ENCODE measurements at regions not wholly inside any gene's neighbourhood (a gene's known extent, or its start where the extent isn't known, plus 50 kb on each side); places are given as distances from the start of the nearest gene placed in this dataset.

DNA sequence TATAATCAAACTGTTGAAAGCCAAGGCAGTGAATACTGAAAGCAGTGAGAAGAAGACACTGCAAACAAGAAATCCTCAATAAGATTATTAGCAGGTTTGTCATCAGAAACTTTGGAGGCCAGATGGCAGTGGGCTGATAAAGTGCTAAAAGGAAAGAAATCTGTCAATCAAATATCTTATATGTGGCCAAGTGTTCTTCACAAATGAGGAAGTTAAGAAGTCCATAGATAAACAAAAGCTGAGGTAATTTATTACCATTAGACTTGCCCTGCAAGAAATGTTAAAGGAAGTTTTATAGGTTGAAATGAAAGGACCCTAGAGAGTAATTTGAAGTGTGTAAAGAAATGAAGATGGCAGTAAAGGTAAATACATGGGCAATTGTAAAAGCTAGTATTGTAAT, 586.6 kb downstream of the RAPGEF2 start:
- no peaks in the 10 kb centered on the region for H3K4me1 ChIP-seq
- no peak for ATAC-seq
- TF ChIP-seq, protein P1, sequence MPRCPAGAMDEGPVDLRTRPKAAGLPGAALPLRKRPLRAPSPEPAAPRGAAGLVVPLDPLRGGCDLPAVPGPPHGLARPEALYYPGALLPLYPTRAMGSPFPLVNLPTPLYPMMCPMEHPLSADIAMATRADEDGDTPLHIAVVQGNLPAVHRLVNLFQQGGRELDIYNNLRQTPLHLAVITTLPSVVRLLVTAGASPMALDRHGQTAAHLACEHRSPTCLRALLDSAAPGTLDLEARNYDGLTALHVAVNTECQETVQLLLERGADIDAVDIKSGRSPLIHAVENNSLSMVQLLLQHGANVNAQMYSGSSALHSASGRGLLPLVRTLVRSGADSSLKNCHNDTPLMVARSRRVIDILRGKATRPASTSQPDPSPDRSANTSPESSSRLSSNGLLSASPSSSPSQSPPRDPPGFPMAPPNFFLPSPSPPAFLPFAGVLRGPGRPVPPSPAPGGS (IDR thresholded peaks at IDR 0.05), result no peak
- TF ChIP-seq POLR2A (IDR thresholded peaks at IDR 0.05; ENCODE audit: low read length), result no peak
- TF ChIP-seq KDM1A (IDR thresholded peaks at IDR 0.05; ENCODE audit: low read depth), result no peak
- TF ChIP-seq HOXA7 (CRISPR knock-in tag; IDR thresholded peaks at IDR 0.05), result no peak
- no peak for TF ChIP-seq JUNB (IDR thresholded peaks at IDR 0.05)
- no peak for TF ChIP-seq CHD2 (IDR thresholded peaks at IDR 0.05; ENCODE audit: low read length, partially characterized antibody)
- TF ChIP-seq NPAS2 (CRISPR knock-in tag; IDR thresholded peaks at IDR 0.05; ENCODE audit: borderline replicate concordance), result no peak
- TF ChIP-seq HDAC2 (IDR thresholded peaks at IDR 0.05), result no peak
- TF ChIP-seq RFX5 (IDR thresholded peaks at IDR 0.05), result no peak
- no peak for TF ChIP-seq E2F6 (IDR thresholded peaks at IDR 0.05; ENCODE audit: borderline replicate concordance, low read depth)
- TF ChIP-seq MYC (IDR thresholded peaks at IDR 0.05; ENCODE audit: borderline replicate concordance, low read length), result no peak
- TF ChIP-seq EHMT2 (IDR thresholded peaks at IDR 0.05; ENCODE audit: low read depth), result no peak
- no peak for TF ChIP-seq RARB (CRISPR knock-in tag; IDR thresholded peaks at IDR 0.05)
- no peak overlapping the region for H3K27ac ChIP-seq
- DNase-seq (ENCODE audit: low read depth in 1 of 2, low spot score in 1 of 2), result no peak
- ChIA-PET POLR2A (no interaction called here), CTCF (no interaction called here)
- no peaks in the 10 kb centered on the region for H3K9me3 ChIP-seq
- H3K4me3 ChIP-seq, result no peak overlapping the region
- no peak overlapping the region for H3K4me2 ChIP-seq
- FAIRE-seq, result no peak

DNA sequence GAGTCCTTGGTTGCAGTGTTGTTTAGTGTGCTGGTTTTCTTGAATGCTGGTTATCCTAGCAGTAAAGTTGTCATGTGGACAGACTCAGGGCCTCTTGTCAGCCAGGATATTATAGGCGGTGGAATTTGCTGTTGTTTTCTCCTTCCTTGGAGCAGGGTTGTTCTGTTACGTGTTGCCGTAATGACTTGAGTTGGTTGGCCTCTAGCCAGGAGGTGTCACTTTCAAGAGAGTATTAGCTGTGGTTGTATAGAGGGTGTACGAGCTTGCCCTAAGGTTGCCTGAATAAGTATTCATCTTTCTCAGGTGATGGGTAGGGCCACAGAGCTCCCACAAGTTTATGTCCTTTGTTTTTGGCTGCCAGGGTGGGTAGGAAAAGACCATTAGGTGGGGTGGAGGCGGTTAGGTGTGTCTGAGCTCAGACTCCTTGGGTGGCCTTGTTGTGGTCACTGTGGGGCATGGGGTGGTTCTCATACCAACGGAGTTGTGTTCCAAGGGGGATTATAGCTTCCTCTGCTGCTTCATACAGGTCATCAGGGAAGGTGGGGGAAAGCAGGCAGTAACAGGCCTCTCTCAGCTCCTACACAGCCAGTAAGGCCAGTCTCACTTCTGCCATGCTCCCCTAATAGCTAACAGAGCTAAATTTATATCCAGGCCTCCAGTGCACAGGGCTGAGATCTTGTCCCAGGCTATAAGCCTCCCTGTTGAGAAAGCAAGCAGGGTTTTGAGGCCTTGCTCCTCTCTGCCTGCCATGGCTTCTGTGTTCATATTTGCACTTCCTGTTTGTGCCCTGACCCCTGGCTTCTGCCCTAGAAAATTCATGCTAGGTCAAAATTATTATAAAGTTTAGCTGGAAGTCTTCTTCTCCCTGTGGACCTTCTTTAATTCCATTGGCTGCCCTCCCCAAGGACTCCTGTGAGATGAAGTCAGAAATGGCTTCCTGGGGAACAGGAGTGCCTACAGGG, 594.7 kb downstream of the RAPGEF2 start:
- no peak overlapping the region for H3K4me2 ChIP-seq
- no peaks in the 10 kb centered on the region for H3K9me3 ChIP-seq
- no peaks in the 10 kb centered on the region for H3K4me1 ChIP-seq
- no peak overlapping the region for H3K27ac ChIP-seq
- no peak for DNase-seq (ENCODE audit: low read depth in 1 of 2, low spot score in 1 of 2)
- no peak for FAIRE-seq
- TF ChIP-seq CEBPB (IDR thresholded peaks at IDR 0.05), result no peak
- no peak for TF ChIP-seq EHMT2 (IDR thresholded peaks at IDR 0.05; ENCODE audit: low read depth)
- no peak for TF ChIP-seq PHF8 (IDR thresholded peaks at IDR 0.05; ENCODE audit: borderline replicate concordance, low read depth)
- TF ChIP-seq KDM5A (IDR thresholded peaks at IDR 0.05), result no peak
- TF ChIP-seq HOXB13 (CRISPR knock-in tag; IDR thresholded peaks at IDR 0.05; ENCODE audit: low read depth), result no peak
- TF ChIP-seq BHLHE40 (IDR thresholded peaks at IDR 0.05; ENCODE audit: low read depth, low read length), result no peak
- no peak for TF ChIP-seq CBX8 (IDR thresholded peaks at IDR 0.05)
- TF ChIP-seq MYC (IDR thresholded peaks at IDR 0.05; ENCODE audit: borderline replicate concordance, low read length), result no peak
- ChIA-PET CTCF (no interaction called here), POLR2A (no interaction called here)
- ATAC-seq, result no peak
- 53% methylated on average over 4 of the region's 6 CpGs for WGBS (ENCODE audit: missing lambda C conversion rate)
- no peak overlapping the region for H3K4me3 ChIP-seq

DNA sequence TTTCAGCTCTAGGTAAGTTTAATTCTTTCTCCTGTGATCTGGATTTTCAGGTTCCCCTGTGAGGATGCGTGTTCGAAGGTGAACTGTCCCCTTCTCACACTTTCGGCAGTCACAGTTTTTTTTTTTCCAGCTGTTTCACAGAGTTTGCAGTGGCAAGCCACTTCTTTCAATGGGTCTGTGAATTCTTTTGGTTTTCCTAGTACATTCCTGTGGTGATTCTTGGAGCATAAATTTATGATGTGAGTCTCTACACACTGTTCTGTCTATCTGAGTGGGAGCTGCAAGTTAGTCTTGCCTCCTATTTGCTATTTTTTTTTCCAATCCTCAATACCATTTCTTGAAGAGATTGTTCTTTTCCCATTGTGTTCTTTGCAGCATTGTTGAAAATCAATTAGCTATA, 595.5 kb downstream of the RAPGEF2 start:
- no peak overlapping the region for H3K4me2 ChIP-seq
- DNase-seq (ENCODE audit: low read depth in 1 of 2, low spot score in 1 of 2) (no peak), ATAC-seq (no peak), FAIRE-seq (no peak)
- H3K4me1 ChIP-seq, result no peaks in the 10 kb centered on the region
- ChIA-PET POLR2A (no interaction called here), CTCF (interaction anchor here (0.5 kb wide), 1 partner anchor 104 kb away, joined by 3 read pairs; no protein-coding TSS in a partner anchor)
- TF ChIP-seq CHD4 (IDR thresholded peaks at IDR 0.05; ENCODE audit: borderline replicate concordance), result no peak
- no peak for TF ChIP-seq TP53 (CRISPR knock-in tag; IDR thresholded peaks at IDR 0.05)
- TF ChIP-seq ZSCAN20 (CRISPR knock-in tag; IDR thresholded peaks at IDR 0.05), result no peak
- TF ChIP-seq RAD21 (conservative IDR thresholded peaks at IDR 0.05 in 1 of 2, IDR thresholded peaks at IDR 0.05 in 1 of 2), result no peak
- no peak for TF ChIP-seq POLR2AphosphoS2 (conservative IDR thresholded peaks at IDR 0.05; ENCODE audit: low read length)
- TF ChIP-seq MAFK (IDR thresholded peaks at IDR 0.05; ENCODE audit: partially characterized antibody), result no peak
- no peak for TF ChIP-seq SMC3 (IDR thresholded peaks at IDR 0.05)
- no peak for TF ChIP-seq FOXS1 (CRISPR knock-in tag; IDR thresholded peaks at IDR 0.05)
- TF ChIP-seq, protein P2, sequence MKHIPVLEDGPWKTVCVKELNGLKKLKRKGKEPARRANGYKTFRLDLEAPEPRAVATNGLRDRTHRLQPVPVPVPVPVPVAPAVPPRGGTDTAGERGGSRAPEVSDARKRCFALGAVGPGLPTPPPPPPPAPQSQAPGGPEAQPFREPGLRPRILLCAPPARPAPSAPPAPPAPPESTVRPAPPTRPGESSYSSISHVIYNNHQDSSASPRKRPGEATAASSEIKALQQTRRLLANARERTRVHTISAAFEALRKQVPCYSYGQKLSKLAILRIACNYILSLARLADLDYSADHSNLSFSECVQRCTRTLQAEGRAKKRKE (CRISPR knock-in tag; IDR thresholded peaks at IDR 0.05; ENCODE audit: low read depth), result no peak
- no peaks in the 10 kb centered on the region for H3K9me3 ChIP-seq
- H3K27ac ChIP-seq, result no peak overlapping the region
- 85% methylated on average over 3 of the region's 3 CpGs for WGBS (ENCODE audit: missing lambda C conversion rate)
- H3K4me3 ChIP-seq, result no peak overlapping the region
